ENCODE measurements at regions not wholly inside any gene's neighbourhood (a gene's known extent, or its start where the extent isn't known, plus 50 kb on each side); places are given as distances from the start of the nearest gene placed in this dataset.

GRCh38 chr10:120727001-120727400 lies 124.2 kb upstream of the WDR11 start:
- no peaks in the 10 kb centered on the region for H3K36me3 ChIP-seq (replicated peaks; ENCODE audit: insufficient read depth, low read length)
- TF ChIP-seq EZH2 (optimal IDR thresholded peaks at IDR 0.05; ENCODE audit: low read depth, low read length) (no peak), EZH2phosphoT487 (IDR thresholded peaks at IDR 0.05; ENCODE audit: low read length) (no peak), CTCF (IDR thresholded peaks at IDR 0.05; ENCODE audit: low read length) (no peak)
- H3K4me1 ChIP-seq (ENCODE audit: low read length) = no peaks in the 10 kb centered on the region
- H3F3A ChIP-seq (ENCODE audit: insufficient read depth, low read length) = no peaks in the 10 kb centered on the region
- no peak for DNase-seq
- no peaks in the 10 kb centered on the region for H3K9me3 ChIP-seq (replicated peaks; ENCODE audit: insufficient read depth, low read length)
- no peaks in the 10 kb centered on the region for H4K20me1 ChIP-seq (ENCODE audit: insufficient read depth, low read length)
- H3K4me3 ChIP-seq (ENCODE audit: low read length) = no peak overlapping the region
- H3K27me3 ChIP-seq (replicated peaks; ENCODE audit: insufficient read depth, low read length) = no peaks in the 10 kb centered on the region
- no peaks in the 10 kb centered on the region for H3K79me2 ChIP-seq (ENCODE audit: low read length)
- no peak overlapping the region for H3K9ac ChIP-seq (ENCODE audit: low read length)
- H3K9me2 ChIP-seq (replicated peaks; ENCODE audit: insufficient read depth, low read length) = no peaks in the 10 kb centered on the region
- no peak overlapping the region for H3K27ac ChIP-seq (ENCODE audit: low read length)
- no peak overlapping the region for H2AFZ ChIP-seq (ENCODE audit: low read length)
- H3K4me2 ChIP-seq (ENCODE audit: low read depth, low read length) = no peak overlapping the region

- no peak overlapping the region for H3K4me2 ChIP-seq (ENCODE audit: low read depth, low read length)
Measured at GRCh38 chr10:120729547-120729946, 121.6 kb upstream of the WDR11 start.

GRCh38 chr10:120732067-120732466 lies 119.1 kb upstream of the WDR11 start:
- H3K9ac ChIP-seq (ENCODE audit: low read length) = no peak overlapping the region
- H3K4me3 ChIP-seq (ENCODE audit: low read length) = no peak overlapping the region
- H3K36me3 ChIP-seq (replicated peaks; ENCODE audit: insufficient read depth, low read length) = no peaks in the 10 kb centered on the region
- H3K9me3 ChIP-seq (replicated peaks; ENCODE audit: insufficient read depth, low read length) = no peaks in the 10 kb centered on the region
- H4K20me1 ChIP-seq (ENCODE audit: insufficient read depth, low read length) = no peaks in the 10 kb centered on the region
- H3K9me2 ChIP-seq (replicated peaks; ENCODE audit: insufficient read depth, low read length) = no peaks in the 10 kb centered on the region
- H3K27me3 ChIP-seq (replicated peaks; ENCODE audit: insufficient read depth, low read length) = no peaks in the 10 kb centered on the region
- no peak overlapping the region for H2AFZ ChIP-seq (ENCODE audit: low read length)
- no peak for TF ChIP-seq EZH2 (optimal IDR thresholded peaks at IDR 0.05; ENCODE audit: low read depth, low read length)
- no peak for TF ChIP-seq EZH2phosphoT487 (IDR thresholded peaks at IDR 0.05; ENCODE audit: low read length)
- TF ChIP-seq CTCF (IDR thresholded peaks at IDR 0.05; ENCODE audit: low read length) = no peak
- no peak for DNase-seq
- H3K4me1 ChIP-seq (ENCODE audit: low read length) = no peaks in the 10 kb centered on the region
- H3K4me2 ChIP-seq (ENCODE audit: low read depth, low read length) = no peak overlapping the region
- H3K79me2 ChIP-seq (ENCODE audit: low read length) = no peaks in the 10 kb centered on the region
- no peaks in the 10 kb centered on the region for H3F3A ChIP-seq (ENCODE audit: insufficient read depth, low read length)
- no peak overlapping the region for H3K27ac ChIP-seq (ENCODE audit: low read length)

More at GRCh38 chr10:120729547-120729946, 121.6 kb upstream of the WDR11 start:
- H3K9me2 ChIP-seq (replicated peaks; ENCODE audit: insufficient read depth, low read length) = no peaks in the 10 kb centered on the region
- no peaks in the 10 kb centered on the region for H3F3A ChIP-seq (ENCODE audit: insufficient read depth, low read length)
- H3K4me1 ChIP-seq (ENCODE audit: low read length) = no peaks in the 10 kb centered on the region
- H4K20me1 ChIP-seq (ENCODE audit: insufficient read depth, low read length) = no peaks in the 10 kb centered on the region
- H3K27ac ChIP-seq (ENCODE audit: low read length) = no peak overlapping the region
- H2AFZ ChIP-seq (ENCODE audit: low read length) = no peak overlapping the region
- H3K79me2 ChIP-seq (ENCODE audit: low read length) = no peaks in the 10 kb centered on the region
- DNase-seq = no peak
- H3K9me3 ChIP-seq (replicated peaks; ENCODE audit: insufficient read depth, low read length) = no peaks in the 10 kb centered on the region
- TF ChIP-seq EZH2phosphoT487 (IDR thresholded peaks at IDR 0.05; ENCODE audit: low read length) (no peak), CTCF (IDR thresholded peaks at IDR 0.05; ENCODE audit: low read length) (no peak), EZH2 (optimal IDR thresholded peaks at IDR 0.05; ENCODE audit: low read depth, low read length) (no peak)
- no peak overlapping the region for H3K4me3 ChIP-seq (ENCODE audit: low read length)
- H3K9ac ChIP-seq (ENCODE audit: low read length) = no peak overlapping the region
- no peaks in the 10 kb centered on the region for H3K27me3 ChIP-seq (replicated peaks; ENCODE audit: insufficient read depth, low read length)
- H3K36me3 ChIP-seq (replicated peaks; ENCODE audit: insufficient read depth, low read length) = no peaks in the 10 kb centered on the region
